Medulla oblongata (tissue), 1 donor: ENCODE measurements at regions not wholly inside any gene's neighbourhood (a gene's known extent, or its start where the extent isn't known, plus 50 kb on each side); places are given as distances from the start of the nearest gene placed in this dataset.
A peak's percentile ranks its signal among the peaks of the same experiment; 100 is the strongest.

ENCODE experiments used
- DNase-seq: peaks from one replicate; pipeline ENCODE4 v3.0.0-alpha.2; 2015; ENCODE audit errors: extremely low spot score

- no peak for DNase-seq
Observed at GRCh38 chr20:19926591-19926990, 90.6 kb upstream of the NAA20 start.

DNA sequence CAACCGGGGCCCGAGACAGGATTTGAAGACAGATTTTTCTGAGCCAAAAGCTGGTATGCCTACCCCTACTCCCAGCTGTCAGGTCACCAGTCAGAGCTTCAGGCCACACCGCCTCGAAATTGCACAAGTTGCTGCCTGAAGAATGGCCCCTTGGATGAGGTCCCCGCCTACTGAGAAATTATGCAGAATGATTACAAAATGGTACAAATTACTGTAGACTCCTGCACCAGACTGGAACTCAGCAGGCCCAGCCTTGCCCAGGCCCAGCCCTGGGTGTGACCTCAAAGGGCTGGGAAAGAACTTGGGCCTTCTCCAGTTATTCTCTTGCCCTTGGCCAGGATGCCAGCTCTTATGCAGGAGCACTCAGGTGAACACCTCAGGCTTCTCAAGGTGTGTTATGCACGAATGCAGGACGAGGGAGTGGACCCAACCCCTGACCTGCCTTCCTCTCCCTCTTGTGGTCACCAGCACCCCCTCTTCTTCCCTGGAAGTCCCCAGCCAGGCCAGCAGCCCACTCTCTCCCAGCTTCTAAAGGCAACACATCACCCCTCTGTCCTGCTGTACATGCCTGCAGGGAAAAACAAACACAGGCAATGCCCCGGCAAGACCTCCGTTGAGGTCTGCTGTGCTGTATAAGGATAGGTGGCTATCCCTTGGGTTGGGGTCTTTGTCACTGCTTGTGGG is 88.7 kb upstream of the NAA20 start:
- DNase-seq: no peak

DNA sequence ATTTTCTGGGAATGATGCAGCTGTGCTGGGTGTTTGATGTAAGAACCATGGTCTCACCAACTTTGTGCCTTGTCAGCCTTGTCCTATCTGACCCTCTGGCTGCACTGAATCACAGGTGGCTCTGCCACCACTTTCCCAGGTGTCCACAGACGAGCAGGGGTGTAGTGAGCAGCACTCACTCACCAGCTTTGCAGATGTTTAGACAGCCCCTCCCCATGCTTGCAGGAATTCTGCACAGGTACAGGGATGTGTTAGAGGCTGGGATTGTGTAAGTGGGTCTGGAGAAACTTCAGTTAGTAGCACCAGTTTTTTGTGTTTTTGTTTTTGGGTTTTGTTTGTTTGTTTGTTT is 88.2 kb upstream of the NAA20 start:
- DNase-seq: no peak

DNA sequence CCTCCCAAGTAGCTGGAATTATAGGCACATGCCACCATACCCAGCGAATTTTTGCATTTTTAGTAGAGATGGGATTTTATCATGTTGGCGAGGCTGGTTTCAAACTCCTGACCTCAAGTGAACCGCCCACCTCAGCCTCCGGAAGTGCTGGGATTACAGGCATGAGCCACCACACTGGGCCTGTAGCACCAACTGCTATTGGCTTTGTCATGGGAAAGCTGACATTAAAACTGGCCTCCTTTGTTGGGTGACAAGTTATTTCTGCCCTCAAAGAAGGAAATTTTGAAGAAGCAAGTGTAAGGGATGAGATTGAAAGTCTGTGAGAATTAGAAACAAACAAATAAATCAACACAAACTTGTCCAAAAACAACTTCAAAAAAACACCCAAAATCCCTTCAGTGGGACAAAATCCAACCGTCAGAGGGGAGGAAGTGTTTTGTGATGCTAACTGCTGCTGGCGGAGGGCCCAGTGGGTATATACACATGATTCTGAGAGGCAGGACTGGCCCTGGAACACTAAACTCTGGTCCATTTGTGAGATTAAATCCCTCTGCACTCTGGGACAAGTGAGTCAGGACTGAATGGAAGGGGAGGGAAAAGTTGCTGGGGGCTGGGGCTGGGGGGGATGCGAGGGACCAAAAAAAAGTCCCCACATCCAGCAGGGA is 87.5 kb upstream of the NAA20 start:
- DNase-seq: peak; percentile 61

- no peak for DNase-seq
Observed at GRCh38 chr20:19930426-19930825, 86.7 kb upstream of the NAA20 start.

DNA sequence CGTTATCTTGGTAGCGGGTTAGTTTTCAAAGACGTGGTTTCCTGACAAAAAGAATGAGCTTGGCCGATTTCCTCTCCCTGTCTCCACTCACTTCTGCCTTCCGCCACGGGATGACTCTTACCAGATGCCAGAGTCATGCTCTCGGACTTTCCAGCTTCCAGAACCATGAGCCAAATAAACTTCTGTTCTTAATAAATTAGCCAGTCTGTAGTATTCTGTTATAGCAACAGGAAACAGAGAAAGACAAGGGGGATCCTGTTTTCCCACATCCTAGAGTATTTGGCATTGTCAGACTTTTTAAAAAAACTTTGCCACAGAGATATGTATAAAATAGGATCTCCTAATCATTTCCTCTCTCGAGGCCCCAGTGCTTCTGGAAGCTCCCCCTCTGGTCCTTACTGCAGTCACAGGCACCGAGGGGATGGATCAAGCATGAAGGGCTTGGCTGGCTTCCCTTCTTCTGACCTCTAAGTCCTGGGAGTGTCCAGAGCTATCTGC is 84.9 kb upstream of the NAA20 start:
- peak; percentile 64 for DNase-seq

DNA sequence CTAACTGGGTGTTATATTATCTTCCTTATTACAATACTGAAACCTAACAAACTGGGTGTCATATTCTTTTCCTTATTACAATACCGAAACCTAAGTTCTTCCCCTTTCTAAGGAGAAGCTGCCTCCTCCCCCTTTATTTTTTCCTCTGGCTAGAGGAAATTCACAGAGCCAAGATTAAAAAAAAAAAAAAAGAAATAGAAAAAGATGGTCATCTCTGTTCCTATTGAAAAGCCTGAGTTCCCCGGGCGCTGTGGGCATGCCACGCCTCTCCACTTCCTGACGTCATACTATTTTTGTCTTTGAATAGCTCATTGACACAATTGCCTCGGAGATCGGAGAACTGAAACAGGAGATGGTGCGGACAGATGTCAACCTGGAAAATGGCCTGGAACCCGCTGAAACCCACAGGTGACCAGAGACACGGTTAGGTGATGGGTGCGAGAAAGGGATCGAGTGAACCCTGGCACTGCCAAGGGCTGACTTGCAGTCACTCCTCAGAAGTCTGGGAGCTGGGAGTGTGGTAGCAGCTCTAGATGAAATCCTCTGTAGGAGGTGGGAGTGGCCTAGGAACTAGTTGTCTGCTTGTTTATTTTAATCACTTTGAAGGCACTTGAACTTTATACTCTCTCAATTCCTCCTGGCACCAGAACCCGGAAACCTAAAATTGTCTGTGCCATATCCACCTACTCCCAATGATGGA is 82.2 kb upstream of the NAA20 start:
- peak; percentile 93 for DNase-seq

- peak; percentile 42 for DNase-seq
Observed at GRCh38 chr20:19935842-19936241, 81.3 kb upstream of the NAA20 start.

DNA sequence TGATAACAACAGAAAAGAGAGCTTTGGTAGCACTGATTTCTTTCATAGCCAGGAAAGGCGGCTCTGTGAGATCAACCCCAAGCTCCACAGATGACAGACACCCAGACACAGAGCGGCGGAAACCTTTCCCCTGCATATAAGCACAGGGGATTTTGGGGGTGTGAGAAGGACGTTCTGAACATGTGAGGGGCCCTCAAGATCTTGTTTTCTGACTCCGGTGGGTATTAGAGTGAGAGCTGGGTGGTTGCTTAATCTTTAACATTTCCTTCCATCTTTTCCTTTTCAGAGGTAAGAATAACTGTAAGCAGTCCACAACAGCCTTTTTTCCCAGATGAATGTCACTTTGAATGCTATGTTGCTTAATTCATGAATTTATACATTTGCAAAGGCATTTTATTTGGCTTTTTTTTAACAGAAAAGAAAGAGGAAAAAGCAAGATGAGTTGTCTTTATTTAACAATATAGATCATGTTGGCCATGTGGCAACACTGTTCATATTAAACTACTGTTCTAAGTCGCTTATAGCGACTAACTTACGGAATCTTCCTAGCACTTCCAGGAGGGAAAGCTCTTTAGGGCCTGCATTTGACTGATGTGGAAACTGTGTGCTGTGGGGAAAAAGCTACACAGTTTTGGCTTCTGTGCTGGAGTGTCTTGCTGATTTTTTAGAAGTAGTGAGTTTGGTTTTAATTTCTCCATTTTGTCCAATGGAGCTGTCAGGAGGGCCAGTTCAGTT is 80.5 kb upstream of the NAA20 start:
- DNase-seq: no peak

DNA sequence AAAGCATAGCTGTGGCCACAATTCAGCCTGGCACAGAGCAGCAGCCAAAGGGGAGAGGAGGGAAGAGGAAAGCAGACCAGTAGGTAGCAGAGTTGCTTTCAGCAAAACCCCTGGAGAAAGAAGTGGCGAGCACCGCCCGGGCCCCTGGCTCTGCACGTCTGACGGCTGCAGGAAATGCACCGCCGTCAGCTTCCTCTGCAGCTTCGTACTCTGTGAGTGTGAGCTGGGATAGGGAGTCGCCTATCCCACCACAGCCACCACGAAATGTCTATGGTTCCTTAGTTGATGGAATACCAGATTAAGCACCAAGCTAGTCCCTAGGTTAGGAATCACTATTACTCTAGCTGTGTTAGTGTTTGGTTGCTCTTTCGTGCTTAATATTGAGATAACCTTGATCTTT is 79.9 kb upstream of the NAA20 start:
- DNase-seq: peak; percentile 35

GRCh38 chr20:19937651-19938420 is 79.3 kb upstream of the NAA20 start:
- no peak for DNase-seq

GRCh38 chr20:19938421-19939090 is 78.6 kb upstream of the NAA20 start:
- DNase-seq: no peak

DNA sequence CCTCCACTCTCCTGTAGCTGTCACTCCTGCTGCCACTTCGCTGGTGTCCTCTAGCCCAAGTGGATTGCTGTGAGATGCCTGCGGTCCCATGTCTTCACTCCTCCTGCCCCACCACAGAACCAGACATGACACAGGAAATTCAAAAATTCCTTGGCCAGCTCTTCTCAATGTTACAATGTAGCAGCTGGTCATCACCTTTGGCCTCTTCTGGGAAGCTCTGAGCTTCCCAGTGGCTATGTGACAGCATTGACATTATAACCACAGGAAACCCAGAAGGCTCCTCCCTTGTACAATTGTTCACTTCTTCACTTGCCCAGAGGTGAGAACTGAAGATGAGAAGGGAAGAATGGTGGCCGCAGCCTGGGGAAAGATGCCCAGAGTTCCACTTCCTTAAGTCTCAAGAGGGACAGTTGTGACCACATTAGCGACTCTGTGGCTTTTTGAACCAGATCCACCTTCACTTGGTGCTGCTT is 76.1 kb upstream of the NAA20 start:
- no peak for DNase-seq

- DNase-seq: no peak
Observed at GRCh38 chr20:19942611-19943010, 74.6 kb upstream of the NAA20 start.

DNA sequence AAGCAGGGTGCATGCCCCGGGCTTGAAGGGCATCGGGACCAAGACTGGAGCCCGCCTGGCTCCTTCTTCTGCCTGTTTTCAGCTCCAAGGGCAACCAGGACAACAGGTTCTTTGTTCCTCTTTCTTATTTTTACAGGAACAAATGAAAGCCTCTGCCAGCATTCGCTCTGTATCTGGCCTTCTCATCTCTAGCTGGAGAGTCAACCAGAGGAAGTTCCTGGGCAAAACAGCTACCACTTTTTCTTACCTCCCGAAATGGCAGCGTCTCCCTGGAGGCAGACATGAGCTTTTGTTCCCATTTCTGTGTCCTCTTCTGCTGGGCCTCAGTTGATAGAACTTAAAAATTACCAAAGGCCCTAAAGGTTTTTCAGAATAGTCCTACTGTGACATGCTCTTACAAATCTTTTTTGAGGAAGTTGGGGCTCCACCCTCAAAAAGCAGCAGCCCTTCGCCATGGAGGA is 74.1 kb upstream of the NAA20 start:
- DNase-seq: peak; percentile 87

- peak; percentile 46 for DNase-seq
Observed at GRCh38 chr20:19944772-19945459, 72.2 kb upstream of the NAA20 start.

DNA sequence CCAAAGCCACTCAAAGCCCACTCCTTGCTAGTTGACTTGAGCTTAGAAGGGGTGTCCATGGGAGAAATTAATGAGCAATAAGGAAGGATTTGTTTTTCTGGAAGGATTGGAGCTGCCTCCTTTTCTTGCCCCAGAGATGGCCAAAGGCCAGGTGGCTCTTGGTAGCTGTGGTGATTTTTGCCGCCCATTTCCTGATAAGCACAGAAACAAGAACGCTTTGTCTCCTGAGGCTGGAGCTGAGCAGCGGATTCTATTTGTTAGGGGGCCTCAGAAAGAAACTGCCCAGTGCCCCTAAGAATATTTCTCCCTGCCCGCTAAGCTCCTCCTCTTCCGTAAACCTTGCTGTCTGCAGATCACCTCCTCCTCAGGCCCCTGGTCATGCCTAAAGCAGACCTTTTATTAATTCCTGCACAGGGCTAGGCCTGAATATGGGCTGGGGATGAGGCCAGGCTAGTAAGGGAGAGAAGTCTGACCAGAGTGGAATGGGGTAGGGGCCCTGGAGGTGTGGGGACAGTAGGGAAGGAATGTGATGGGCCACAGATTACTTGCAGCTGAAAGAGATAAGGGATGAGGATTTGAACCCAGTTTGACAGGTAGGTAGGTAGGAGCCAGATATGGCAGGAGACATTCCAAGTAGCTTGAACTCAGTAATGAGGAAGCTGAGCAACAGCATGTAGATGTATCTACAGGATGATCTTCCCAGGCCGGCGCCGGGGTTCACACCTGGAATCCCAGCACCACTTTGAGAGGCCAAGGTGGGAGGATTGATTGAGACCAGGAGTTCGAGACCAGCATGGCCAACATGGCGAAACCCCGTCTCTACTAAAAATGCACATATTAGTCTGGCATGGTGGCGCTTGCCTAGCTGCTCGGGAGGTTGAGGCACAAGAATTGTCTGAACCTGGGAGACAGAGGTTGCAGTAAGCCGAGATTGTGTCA is 71.2 kb upstream of the NAA20 start:
- DNase-seq: peak; percentile 58

GRCh38 chr20:19947611-19948264 is 69.4 kb upstream of the NAA20 start:
- DNase-seq: no peak
